SKM-1 treated with dmso at 0.1 percent for 144 hours (cell line): ENCODE measurements at regions not wholly inside any gene's neighbourhood (a gene's known extent, or its start where the extent isn't known, plus 50 kb on each side); places are given as distances from the start of the nearest gene placed in this dataset.
"Not testable (repeated sequence)": the region's sequence is repeated elsewhere in the genome, so short reads cannot be mapped to it uniquely, and the experiment has no call there.

Experiments used
- DNase-seq: peaks from one replicate; lab custom pipeline; 2025; ENCODE audit not compliant: unreplicated experiment; lab: John Stamatoyannopoulos, UW

DNA sequence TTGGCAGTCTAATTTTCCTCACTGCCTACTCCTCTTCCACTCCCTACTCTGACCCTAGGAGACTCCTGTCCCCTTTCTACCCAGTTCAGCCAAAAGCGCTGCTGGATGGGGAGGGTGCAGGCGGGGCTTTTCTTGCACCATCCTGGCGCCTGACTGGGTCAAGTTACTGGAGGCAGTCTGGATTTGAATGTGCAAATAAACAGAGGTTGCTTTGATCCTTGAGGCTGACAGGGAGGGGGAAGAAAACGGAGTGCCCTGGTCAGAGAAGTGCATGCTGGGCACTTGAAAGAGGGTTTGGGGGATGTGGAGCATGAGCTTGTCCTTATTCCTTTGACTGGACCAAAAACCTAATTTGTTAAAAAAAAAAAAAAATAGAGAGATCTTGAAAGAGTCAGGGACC, 76.8 kb upstream of the SOX13 start:
- DNase-seq: no peak

DNA sequence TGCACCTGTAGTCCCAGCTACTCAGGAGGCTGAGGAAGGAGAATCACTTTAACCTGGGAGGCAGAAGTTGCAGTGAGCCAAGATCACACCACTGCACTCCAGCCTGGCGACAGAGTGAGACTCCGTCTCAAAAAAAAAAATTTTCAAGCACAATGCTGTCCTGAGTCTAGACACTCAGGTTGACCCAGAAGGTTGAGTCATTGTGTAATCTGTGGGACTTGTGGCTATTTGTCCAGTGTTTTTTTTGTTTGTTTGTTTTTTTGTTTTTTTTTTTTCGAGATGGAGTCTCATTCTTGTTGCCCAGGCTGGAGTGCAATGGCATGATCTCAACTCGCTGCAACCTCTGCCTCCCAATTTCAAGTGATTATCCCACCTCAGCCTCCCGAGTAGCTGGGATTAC, 74.3 kb upstream of the SOX13 start:
- DNase-seq: not testable (repeated sequence)

GRCh38 chr1:203999618-204000017, 73.3 kb upstream of the SOX13 start:
- no peak for DNase-seq

DNA sequence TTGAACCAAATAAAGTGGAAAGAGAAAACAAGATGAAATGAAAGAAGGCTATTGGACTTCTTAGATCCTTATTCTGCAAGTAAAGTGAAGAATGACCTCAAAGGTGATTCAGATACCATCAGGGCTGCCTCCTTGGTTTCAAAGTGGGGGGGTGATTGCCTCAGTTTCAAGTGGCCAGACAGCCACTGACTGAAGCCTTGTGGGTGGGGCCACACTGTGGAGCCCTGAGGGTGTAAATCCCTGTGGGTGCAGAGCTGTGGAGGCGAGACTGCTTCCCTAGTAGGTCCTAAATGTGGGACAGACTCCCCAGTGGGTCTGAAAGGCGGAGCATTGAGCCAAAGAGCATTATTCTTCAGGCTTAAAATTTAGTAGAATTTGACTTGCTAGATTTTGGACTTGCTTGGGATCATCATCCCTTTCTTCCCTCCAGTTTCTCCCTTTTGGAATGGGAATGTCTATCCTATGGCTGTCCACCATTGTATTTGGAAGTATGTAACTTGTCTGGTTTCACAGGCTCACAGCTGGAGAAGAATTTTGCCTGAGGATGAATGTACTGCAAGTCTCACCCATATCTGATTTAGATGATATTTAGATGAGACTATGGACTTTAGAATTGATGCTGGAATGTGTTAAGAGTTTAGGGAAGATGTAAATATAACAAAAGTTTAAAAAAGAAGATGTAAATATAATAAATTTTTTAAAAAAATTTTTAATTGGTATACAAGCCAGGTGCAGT, 71.6 kb upstream of the SOX13 start:
- no peak for DNase-seq

DNA sequence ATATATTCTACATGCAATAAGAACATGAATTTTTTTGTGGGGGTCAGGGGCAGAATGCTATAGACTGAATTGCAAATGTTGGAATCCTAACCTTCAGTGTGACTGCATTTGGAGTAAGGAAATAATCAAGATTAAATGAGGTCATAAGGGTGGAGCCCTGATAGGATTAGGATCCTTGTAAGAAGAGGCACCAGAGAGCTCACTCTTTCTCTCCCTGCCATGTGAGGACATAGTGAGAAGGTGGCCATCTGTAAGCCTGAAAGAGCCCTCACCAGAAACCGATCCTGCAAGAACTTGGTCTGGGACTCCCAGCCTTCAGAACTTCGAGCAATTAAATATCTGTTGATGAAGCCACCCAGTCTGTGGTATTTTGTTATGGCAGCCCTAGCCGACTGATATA, 70.3 kb upstream of the SOX13 start:
- no peak for DNase-seq

DNA sequence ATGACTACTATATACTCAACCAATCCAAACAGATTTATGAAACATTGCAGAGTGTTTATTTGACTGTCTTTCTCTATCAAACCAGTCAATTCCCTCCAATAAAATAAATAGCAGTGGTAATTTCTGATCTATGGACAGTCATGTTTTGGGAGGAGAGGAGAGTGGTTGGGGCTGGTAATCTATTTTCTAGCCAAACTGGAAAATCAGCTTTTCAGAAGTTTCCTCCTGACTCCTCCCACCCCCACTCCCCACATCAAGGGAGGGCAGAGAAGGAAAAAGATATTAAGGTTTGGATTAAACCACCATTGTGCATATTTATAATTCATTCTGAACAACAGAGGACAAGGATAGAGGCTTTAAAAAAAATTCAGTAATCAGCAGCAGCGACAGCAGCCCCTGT, 69.4 kb upstream of the SOX13 start:
- DNase-seq: no peak

- no peak for DNase-seq
Observed at GRCh38 chr1:204011426-204011825, 61.5 kb upstream of the SOX13 start.

- no peak for DNase-seq
Observed at GRCh38 chr1:204013052-204013451, 59.9 kb upstream of the SOX13 start.

GRCh38 chr1:204014336-204014735, 58.6 kb upstream of the SOX13 start:
- no peak for DNase-seq

GRCh38 chr1:204014961-204015360, 58.0 kb upstream of the SOX13 start:
- not testable (repeated sequence) for DNase-seq

- DNase-seq: no peak
Observed at GRCh38 chr1:204017032-204017431, 55.9 kb upstream of the SOX13 start.

DNA sequence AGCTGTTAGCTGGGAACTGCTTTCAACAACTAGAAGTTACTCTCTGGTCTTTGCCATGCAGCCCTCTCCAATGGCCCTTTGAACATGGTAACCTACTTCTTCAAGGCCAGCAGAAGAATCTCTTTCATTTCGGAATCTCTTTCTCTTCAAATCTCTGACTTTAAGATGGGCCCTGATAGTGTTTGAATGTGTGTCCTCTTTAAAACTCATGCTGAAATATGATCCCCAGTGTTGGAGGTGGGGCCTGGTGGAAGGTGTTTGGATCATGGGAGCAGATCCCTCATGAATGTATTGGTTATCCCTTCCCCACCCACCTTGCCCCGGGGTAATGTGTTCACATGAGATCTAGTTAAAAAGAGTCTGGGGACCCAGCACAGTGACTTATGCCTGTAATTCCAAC, 54.5 kb upstream of the SOX13 start:
- no peak for DNase-seq
